Stimulated activated CD8-positive, alpha-beta memory T cell treated with anti-CD3 and anti-CD28 coated beads, Interleukin-15, amount 100 ng/mL, for 1 hour (primary cell): ENCODE measurements at regions not wholly inside any gene's neighbourhood (a gene's known extent, or its start where the extent isn't known, plus 50 kb on each side); places are given as distances from the start of the nearest gene placed in this dataset.
"Not testable (repeated sequence)": the region's sequence is repeated elsewhere in the genome, so short reads cannot be mapped to it uniquely, and the experiment has no call there.

ENCODE experiments used
- DNase-seq: peaks from one replicate; pipeline ENCODE4 v3.0.0-alpha.2; 2020; ENCODE audit warnings: low read depth

DNA sequence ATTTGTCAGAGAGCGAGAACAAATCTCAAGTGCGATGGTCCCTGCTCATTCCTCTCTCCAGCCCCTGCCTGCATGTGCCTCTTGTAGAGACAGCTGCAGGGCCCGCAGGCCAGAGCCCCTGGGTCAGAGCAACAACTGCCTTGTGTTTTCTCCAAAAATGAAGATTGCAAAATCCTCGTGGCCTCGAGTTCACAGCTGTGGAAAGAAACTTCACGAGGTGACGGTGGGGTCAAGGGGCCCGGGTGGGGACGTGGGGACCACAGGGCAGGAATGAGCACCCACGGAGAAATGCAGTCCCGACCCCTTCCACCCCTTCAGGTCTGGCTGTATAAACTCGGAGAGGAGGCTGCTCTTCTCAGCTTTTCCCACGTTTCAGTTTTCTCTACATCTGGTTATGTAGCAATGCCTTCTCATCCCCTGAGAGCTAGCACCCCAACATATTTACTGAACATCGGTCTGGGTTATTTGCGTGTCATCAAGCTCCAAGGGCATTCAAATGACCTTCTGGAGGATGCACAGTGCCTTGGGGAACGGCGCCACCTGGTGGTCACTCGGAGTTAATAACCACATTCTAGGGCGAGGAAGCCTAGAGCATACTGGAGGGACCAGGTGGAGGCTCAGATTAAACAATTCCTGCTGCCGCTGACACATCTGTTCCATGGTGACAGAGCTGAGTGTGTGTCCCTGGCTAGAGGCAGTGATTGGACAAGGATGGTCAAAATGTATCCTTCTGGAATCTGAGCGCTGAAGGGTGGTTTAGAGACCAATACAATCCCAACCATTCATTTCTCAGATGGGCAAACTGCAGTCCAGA is 91.4 kb upstream of the CYRIA start:
- DNase-seq, result peak; percentile 36

GRCh38 chr2:16755442-16755841 is 89.8 kb upstream of the CYRIA start:
- no peak for DNase-seq

DNA sequence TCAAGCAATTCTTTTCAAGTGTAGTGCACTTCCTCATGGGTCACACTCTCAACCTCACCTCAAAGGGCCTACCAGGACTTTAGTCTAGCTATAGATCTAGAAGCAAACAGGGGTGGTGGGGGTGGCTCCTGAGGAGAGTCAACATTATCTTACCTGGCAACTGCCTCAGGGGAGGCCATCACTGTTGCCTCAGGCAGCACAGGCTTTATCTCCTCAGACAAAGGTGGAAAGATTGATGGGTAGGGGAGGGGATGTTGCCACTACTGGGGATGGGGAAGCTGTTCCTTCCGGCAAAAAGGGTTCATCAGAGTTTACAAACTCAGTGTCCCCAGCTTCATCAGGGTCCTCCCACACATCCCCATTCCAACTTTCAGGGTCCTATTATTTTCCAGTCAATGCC is 87.4 kb upstream of the CYRIA start:
- DNase-seq, result not testable (repeated sequence)

DNA sequence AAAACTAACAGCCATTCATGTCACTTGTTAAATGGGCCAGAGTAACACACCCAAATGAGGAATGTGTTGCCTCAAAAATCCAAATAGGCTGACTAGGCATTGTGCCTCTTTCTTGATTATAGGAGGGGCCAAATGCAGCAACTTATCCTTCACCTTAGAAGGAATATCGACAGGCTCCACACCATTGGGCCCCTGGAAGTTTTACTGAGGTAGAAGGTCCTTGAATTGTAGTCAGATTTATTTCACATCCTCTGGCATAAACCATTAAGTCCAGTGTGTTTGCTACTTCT is 85.2 kb upstream of the CYRIA start:
- not testable (repeated sequence) for DNase-seq

GRCh38 chr2:16750175-16750924 is 84.7 kb upstream of the CYRIA start:
- DNase-seq, result no peak

- not testable (repeated sequence) for DNase-seq
Measured at GRCh38 chr2:16748511-16749266, 83.1 kb upstream of the CYRIA start.

GRCh38 chr2:16747689-16748088 is 82.1 kb upstream of the CYRIA start:
- DNase-seq, result no peak

- no peak for DNase-seq
Measured at GRCh38 chr2:16747257-16747656, 81.6 kb upstream of the CYRIA start.

- DNase-seq, result no peak
Measured at GRCh38 chr2:16746833-16747232, 81.2 kb upstream of the CYRIA start.

GRCh38 chr2:16746329-16746728 is 80.7 kb upstream of the CYRIA start:
- no peak for DNase-seq

DNA sequence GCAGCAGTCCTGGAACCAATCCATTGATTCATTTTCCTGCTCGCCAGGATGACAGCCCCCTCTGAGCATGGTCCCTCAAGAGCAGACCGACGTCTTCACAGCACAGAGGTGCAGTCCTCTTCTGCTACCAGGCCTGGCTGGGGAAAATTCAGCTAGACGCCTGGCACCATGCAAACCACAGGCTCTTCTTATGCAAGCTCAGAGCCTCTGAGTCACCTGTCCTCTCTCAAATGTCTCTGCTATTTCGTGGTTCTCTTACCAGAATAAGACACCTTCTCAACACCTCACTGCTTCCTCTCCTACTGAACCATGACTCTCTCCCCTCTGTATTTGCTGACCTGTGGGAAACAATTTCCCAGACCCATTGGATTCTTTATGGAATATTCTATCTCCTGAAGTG is 79.8 kb upstream of the CYRIA start:
- no peak for DNase-seq

GRCh38 chr2:16744521-16744920 is 78.9 kb upstream of the CYRIA start:
- DNase-seq, result no peak

- no peak for DNase-seq
Measured at GRCh38 chr2:16742026-16742425, 76.4 kb upstream of the CYRIA start.

GRCh38 chr2:16741498-16741897 is 75.9 kb upstream of the CYRIA start:
- DNase-seq, result no peak

- no peak for DNase-seq
Measured at GRCh38 chr2:16739778-16740581, 74.3 kb upstream of the CYRIA start.

GRCh38 chr2:16738361-16739225 is 73.0 kb upstream of the CYRIA start:
- DNase-seq, result no peak

DNA sequence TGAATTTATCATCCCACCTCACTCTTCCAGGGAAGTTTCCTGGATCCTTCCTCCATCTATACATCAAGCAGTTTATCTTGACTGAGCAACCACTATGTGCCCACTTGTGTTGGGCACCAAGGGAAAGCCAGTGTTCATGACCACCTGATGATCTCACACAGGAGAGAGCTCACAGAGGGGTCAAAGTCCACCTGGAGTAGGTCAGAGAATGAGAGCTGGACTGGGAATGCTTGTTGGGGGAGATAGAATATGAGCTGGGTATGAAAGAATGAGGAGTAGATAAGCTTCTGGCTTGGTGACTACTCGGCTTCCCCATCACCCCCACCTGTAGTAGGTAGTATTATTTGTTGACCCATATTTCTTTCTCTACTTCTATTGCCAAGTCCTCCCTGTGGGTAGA is 72.2 kb upstream of the CYRIA start:
- DNase-seq, result no peak

GRCh38 chr2:16736633-16737032 is 71.0 kb upstream of the CYRIA start:
- DNase-seq, result no peak

DNA sequence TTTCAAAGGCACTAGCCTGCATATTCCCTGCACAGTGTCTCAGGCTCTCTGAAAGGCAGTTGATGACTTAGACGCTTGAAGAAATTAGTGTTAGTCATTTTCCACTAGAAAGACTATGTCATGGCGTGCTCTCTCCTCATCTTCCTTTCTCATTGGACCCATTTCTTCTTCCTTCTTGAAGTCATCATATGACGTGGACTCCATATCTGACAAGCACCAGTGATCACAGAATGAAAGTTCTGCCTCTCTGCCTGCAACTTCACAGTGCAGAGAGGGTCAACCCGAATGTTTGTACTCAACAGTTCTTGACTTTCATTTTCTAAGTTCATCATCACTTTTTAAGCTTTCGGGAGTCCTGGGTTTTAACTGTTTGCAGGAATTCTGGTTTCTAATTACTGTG is 63.7 kb upstream of the CYRIA start:
- DNase-seq, result no peak

- no peak for DNase-seq
Measured at GRCh38 chr2:16728351-16729136, 62.9 kb upstream of the CYRIA start.
